GM23338 (cell line): ENCODE measurements at regions not wholly inside any gene's neighbourhood (a gene's known extent, or its start where the extent isn't known, plus 50 kb on each side); places are given as distances from the start of the nearest gene placed in this dataset.

Experiments
- CREB1 ChIP-seq: fragments of 250-450 bp; sonication (Bioruptor Pico); IDR thresholded peaks from 2 replicates; pipeline ENCODE4 v1.5.0; 2020; ENCODE audit warnings: low read depth, mild to moderate bottlenecking, moderate library complexity
- CTCF ChIP-seq, 2 experiments: fragments of 200-600 bp in 1 of 2; sonication (generic) in 1 of 2; conservative IDR thresholded peaks; 2 replicates each; pipeline versions ENCODE4 v1.5.1 to v1.6.1; 2016 to 2017; ENCODE audit warnings: antibody characterized with exemption in 2 of 2, low read depth in 2 of 2, mild to moderate bottlenecking in 2 of 2, moderate library complexity in 1 of 2
- EZH2 ChIP-seq: fragments of 200-600 bp; sonication (generic); IDR thresholded peaks from one replicate; pipeline ENCODE4 v1.8.0; 2017; ENCODE audit warnings: antibody characterized with exemption, mild to moderate bottlenecking, low read depth; ENCODE audit not compliant: unreplicated experiment
- EZH2phosphoT487 ChIP-seq: fragments of 200-600 bp; sonication (generic); IDR thresholded peaks from one replicate; pipeline ENCODE4 v1.8.1; 2018; ENCODE audit warnings: antibody characterized with exemption; ENCODE audit not compliant: unreplicated experiment
- NANOG ChIP-seq: IDR thresholded peaks from 2 replicates; pipeline ENCODE4 v1.6.1; 2016; ENCODE audit warnings: antibody characterized with exemption, borderline replicate concordance
- REST ChIP-seq: IDR thresholded peaks from one replicate; pipeline ENCODE4 v1.6.1; 2018; ENCODE audit warnings: antibody characterized with exemption; ENCODE audit not compliant: unreplicated experiment

- TF ChIP-seq REST (no peak), EZH2 (no peak), EZH2phosphoT487 (no peak), CTCF (conservative IDR thresholded peaks at IDR 0.05; ENCODE audit: low read depth in 2 of 2) (no peak), CREB1 (CRISPR knock-in tag) (no peak), NANOG (no peak)
Observed at GRCh38 chr9:8261737-8262136, 462.2 kb upstream of the DMAC1 start.
